ENCODE measurements at regions not wholly inside any gene's neighbourhood (a gene's known extent, or its start where the extent isn't known, plus 50 kb on each side); places are given as distances from the start of the nearest gene placed in this dataset.

GRCh38 chr10:123496996-123497660 is 169.0 kb upstream of the GPR26 start:
- Histone ChIP-seq H2AK5ac (ENCODE audit: low read length, severe bottlenecking) (no peak overlapping the region), H3K9me3 (ENCODE audit: control insufficient read depth, low read length) (no peaks in the 10 kb centered on the region), H3K4me3 (ENCODE audit: insufficient read depth in 1 of 2, low read depth in 1 of 2, low read length in 2 of 2) (no peak overlapping the region), H3K4me1 (ENCODE audit: control insufficient read depth, insufficient read depth, low read depth, low read length) (no peaks in the 10 kb centered on the region), H3K9ac (ENCODE audit: low read length) (no peak overlapping the region), H3K14ac (ENCODE audit: low read length in 2 of 2) (no peak overlapping the region), H3K4me2 (ENCODE audit: low read length, poor library complexity, severe bottlenecking) (no peak overlapping the region), H2BK120ac (ENCODE audit: low read depth, low read length) (no peak overlapping the region), H3K36me3 (ENCODE audit: control insufficient read depth in 1 of 2, insufficient read depth in 2 of 2, low read depth in 1 of 2, low read length in 2 of 2) (no peaks in the 10 kb centered on the region), H2BK5ac (ENCODE audit: low read depth, low read length, poor library complexity, severe bottlenecking) (no peak overlapping the region), H3K79me1 (replicated peaks; ENCODE audit: low read length, poor library complexity, severe bottlenecking) (no peaks in the 10 kb centered on the region), H3K27ac (ENCODE audit: low read length, poor library complexity, severe bottlenecking) (no peak overlapping the region), H3K4ac (ENCODE audit: low read depth in 1 of 2, low read length in 2 of 2) (no peak overlapping the region), H2AFZ (ENCODE audit: low read depth, low read length) (no peak overlapping the region), H4K8ac (ENCODE audit: low read length) (no peak overlapping the region), H2BK15ac (ENCODE audit: low read depth, poor library complexity, severe bottlenecking) (no peak overlapping the region), H3K23ac (ENCODE audit: low read length in 2 of 2) (no peak overlapping the region), H3K27me3 (ENCODE audit: control insufficient read depth in 1 of 2, insufficient read depth in 1 of 2, low read length in 2 of 2) (peaks cover 0 to 15% of the 10 kb centered on the region in 2 experiments), H2BK12ac (ENCODE audit: low read length in 2 of 2) (no peak overlapping the region), H3K18ac (ENCODE audit: low read depth in 1 of 2, low read length in 2 of 2) (no peak overlapping the region), H4K91ac (ENCODE audit: low read length) (no peak overlapping the region)
- WGBS = 78% methylated on average over 9 of the region's 10 CpGs
- no peak for DNase-seq

GRCh38 chr10:123500110-123500509 is 166.0 kb upstream of the GPR26 start:
- H3K4me2 ChIP-seq (ENCODE audit: low read length, poor library complexity, severe bottlenecking) = no peak overlapping the region
- no peak overlapping the region for H2AFZ ChIP-seq (ENCODE audit: low read depth, low read length)
- no peak overlapping the region for H4K8ac ChIP-seq (ENCODE audit: low read length)
- no peak overlapping the region for H2BK5ac ChIP-seq (ENCODE audit: low read depth, low read length, poor library complexity, severe bottlenecking)
- H2BK15ac ChIP-seq (ENCODE audit: low read depth, poor library complexity, severe bottlenecking) = no peak overlapping the region
- H3K27ac ChIP-seq (ENCODE audit: low read length, poor library complexity, severe bottlenecking) = no peak overlapping the region
- H3K27me3 ChIP-seq (ENCODE audit: control insufficient read depth in 1 of 2, insufficient read depth in 1 of 2, low read length in 2 of 2) = peaks cover 0 to 20% of the 10 kb centered on the region in 2 experiments
- no peak overlapping the region for H3K14ac ChIP-seq (ENCODE audit: low read length in 2 of 2)
- WGBS = 81% methylated on average over 7 of the region's 7 CpGs
- no peak overlapping the region for H2BK120ac ChIP-seq (ENCODE audit: low read depth, low read length)
- H3K9me3 ChIP-seq (ENCODE audit: control insufficient read depth, low read length) = no peaks in the 10 kb centered on the region
- no peak overlapping the region for H3K23ac ChIP-seq (ENCODE audit: low read length in 2 of 2)
- H2AK5ac ChIP-seq (ENCODE audit: low read length, severe bottlenecking) = no peak overlapping the region
- no peak overlapping the region for H3K9ac ChIP-seq (ENCODE audit: low read length)
- no peaks in the 10 kb centered on the region for H3K4me1 ChIP-seq (ENCODE audit: control insufficient read depth, insufficient read depth, low read depth, low read length)
- no peak overlapping the region for H3K4me3 ChIP-seq (ENCODE audit: insufficient read depth in 1 of 2, low read depth in 1 of 2, low read length in 2 of 2)
- H3K36me3 ChIP-seq (ENCODE audit: control insufficient read depth in 1 of 2, insufficient read depth in 2 of 2, low read depth in 1 of 2, low read length in 2 of 2) = no peaks in the 10 kb centered on the region
- no peak for DNase-seq
- H3K4ac ChIP-seq (ENCODE audit: low read depth in 1 of 2, low read length in 2 of 2) = no peak overlapping the region
- H4K91ac ChIP-seq (ENCODE audit: low read length) = no peak overlapping the region
- H3K18ac ChIP-seq (ENCODE audit: low read depth in 1 of 2, low read length in 2 of 2) = no peak overlapping the region
- no peak overlapping the region for H2BK12ac ChIP-seq (ENCODE audit: low read length in 2 of 2)
- no peaks in the 10 kb centered on the region for H3K79me1 ChIP-seq (replicated peaks; ENCODE audit: low read length, poor library complexity, severe bottlenecking)

- Histone ChIP-seq H3K4me2 (ENCODE audit: low read length, poor library complexity, severe bottlenecking) (no peak overlapping the region), H3K14ac (ENCODE audit: low read length in 2 of 2) (no peak overlapping the region), H4K91ac (ENCODE audit: low read length) (no peak overlapping the region), H2AFZ (ENCODE audit: low read depth, low read length) (no peak overlapping the region), H2BK5ac (ENCODE audit: low read depth, low read length, poor library complexity, severe bottlenecking) (no peak overlapping the region), H2BK120ac (ENCODE audit: low read depth, low read length) (no peak overlapping the region), H3K9me3 (ENCODE audit: control insufficient read depth, low read length) (no peaks in the 10 kb centered on the region), H2AK5ac (ENCODE audit: low read length, severe bottlenecking) (no peak overlapping the region), H3K4me1 (ENCODE audit: control insufficient read depth, insufficient read depth, low read depth, low read length) (no peaks in the 10 kb centered on the region), H3K23ac (ENCODE audit: low read length in 2 of 2) (no peak overlapping the region), H3K36me3 (ENCODE audit: control insufficient read depth in 1 of 2, insufficient read depth in 2 of 2, low read depth in 1 of 2, low read length in 2 of 2) (no peaks in the 10 kb centered on the region), H4K8ac (ENCODE audit: low read length) (no peak overlapping the region), H3K79me1 (replicated peaks; ENCODE audit: low read length, poor library complexity, severe bottlenecking) (no peaks in the 10 kb centered on the region), H3K4ac (ENCODE audit: low read depth in 1 of 2, low read length in 2 of 2) (no peak overlapping the region), H3K18ac (ENCODE audit: low read depth in 1 of 2, low read length in 2 of 2) (no peak overlapping the region), H3K27me3 (ENCODE audit: control insufficient read depth in 1 of 2, insufficient read depth in 1 of 2, low read length in 2 of 2) (peaks cover 0 to 24% of the 10 kb centered on the region in 2 experiments), H3K9ac (ENCODE audit: low read length) (no peak overlapping the region), H2BK12ac (ENCODE audit: low read length in 2 of 2) (no peak overlapping the region), H3K4me3 (ENCODE audit: insufficient read depth in 1 of 2, low read depth in 1 of 2, low read length in 2 of 2) (no peak overlapping the region), H3K27ac (ENCODE audit: low read length, poor library complexity, severe bottlenecking) (no peak overlapping the region), H2BK15ac (ENCODE audit: low read depth, poor library complexity, severe bottlenecking) (no peak overlapping the region)
- DNase-seq = no peak
- 58% methylated on average over 2 of the region's 3 CpGs for whole genome bisulfite sequencing
Observed at GRCh38 chr10:123501148-123501547, 165.0 kb upstream of the GPR26 start.

- Histone ChIP-seq H4K91ac (ENCODE audit: low read length) (no peak overlapping the region), H2BK12ac (ENCODE audit: low read length in 2 of 2) (no peak overlapping the region), H3K14ac (ENCODE audit: low read length in 2 of 2) (no peak overlapping the region)
Observed at GRCh38 chr10:123502983-123503382, 163.2 kb upstream of the GPR26 start.

More at GRCh38 chr10:123502983-123503382, 163.2 kb upstream of the GPR26 start:
- no peaks in the 10 kb centered on the region for H3K9me3 ChIP-seq (ENCODE audit: control insufficient read depth, low read length)
- no peak overlapping the region for H3K18ac ChIP-seq (ENCODE audit: low read depth in 1 of 2, low read length in 2 of 2)
- H2BK120ac ChIP-seq (ENCODE audit: low read depth, low read length) = no peak overlapping the region
- no peak overlapping the region for H3K4me3 ChIP-seq (ENCODE audit: insufficient read depth in 1 of 2, low read depth in 1 of 2, low read length in 2 of 2)
- no peak overlapping the region for H4K8ac ChIP-seq (ENCODE audit: low read length)
- no peak overlapping the region for H3K4ac ChIP-seq (ENCODE audit: low read depth in 1 of 2, low read length in 2 of 2)
- no peaks in the 10 kb centered on the region for H3K79me1 ChIP-seq (replicated peaks; ENCODE audit: low read length, poor library complexity, severe bottlenecking)
- H3K27ac ChIP-seq (ENCODE audit: low read length, poor library complexity, severe bottlenecking) = no peak overlapping the region
- no peak overlapping the region for H3K4me2 ChIP-seq (ENCODE audit: low read length, poor library complexity, severe bottlenecking)
- no peak overlapping the region for H2AFZ ChIP-seq (ENCODE audit: low read depth, low read length)
- no CpG with 5 or more reads among the region's 1 CpG for WGBS
- no peaks in the 10 kb centered on the region for H3K4me1 ChIP-seq (ENCODE audit: control insufficient read depth, insufficient read depth, low read depth, low read length)
- no peak overlapping the region for H2BK15ac ChIP-seq (ENCODE audit: low read depth, poor library complexity, severe bottlenecking)
- H3K36me3 ChIP-seq (ENCODE audit: control insufficient read depth in 1 of 2, insufficient read depth in 2 of 2, low read depth in 1 of 2, low read length in 2 of 2) = no peaks in the 10 kb centered on the region
- H2AK5ac ChIP-seq (ENCODE audit: low read length, severe bottlenecking) = no peak overlapping the region
- no peak for DNase-seq
- no peak overlapping the region for H3K23ac ChIP-seq (ENCODE audit: low read length in 2 of 2)
- H2BK5ac ChIP-seq (ENCODE audit: low read depth, low read length, poor library complexity, severe bottlenecking) = no peak overlapping the region
- peaks cover 0 to 24% of the 10 kb centered on the region in 2 experiments for H3K27me3 ChIP-seq (ENCODE audit: control insufficient read depth in 1 of 2, insufficient read depth in 1 of 2, low read length in 2 of 2)
- no peak overlapping the region for H3K9ac ChIP-seq (ENCODE audit: low read length)

All from mesenchymal stem cell (in vitro differentiated cells and primary cell).